Panc1 (cell line): ENCODE measurements at regions not wholly inside any gene's neighbourhood (a gene's known extent, or its start where the extent isn't known, plus 50 kb on each side); places are given as distances from the start of the nearest gene placed in this dataset.
"Not testable (repeated sequence)": the region's sequence is repeated elsewhere in the genome, so short reads cannot be mapped to it uniquely, and the experiment has no call there.

Source experiments
- ATAC-seq: fragments of 200-7000 bp; cut with Tn5 transposase; 2 replicates; pipeline ENCODE4 v1.9.1; 2020; ENCODE audit warnings: mild to moderate bottlenecking, moderate library complexity
- BruUV-seq: library from RNA; stranded (reverse); fragments of 400-500 nt; replicated peaks from 2 replicates; lab custom pipeline; 2021; lab: Mats Ljungman, UMichigan
- CTCF ChIA-PET: fragments of 300-600 bp; sonication (Branson Sonifier 250); formaldehyde crosslinking; loops from one replicate; lab custom pipeline; 2022; ENCODE audit warnings: antibody characterized with exemption; lab: Charles Lee
- POLR2A ChIA-PET: fragments of 300-600 bp; sonication (Branson Sonifier 250); formaldehyde crosslinking; loops from one replicate; lab custom pipeline; 2022; ENCODE audit warnings: antibody characterized with exemption; lab: Charles Lee
- DNase-seq: peaks from one replicate; pipeline ENCODE4 v3.0.0-alpha.2; 2010; ENCODE audit warnings: low read depth, low spot score
- H3K27ac ChIP-seq: 2 replicates; pipeline ENCODE4 v1.5.1; 2011; ENCODE audit warnings: mild to moderate bottlenecking, low read length, inconsistent platforms
- H3K27me3 ChIP-seq: fragments of 200-500 bp; sonication (Bioruptor generic); 2 replicates; pipeline ENCODE4 v1.6.0; 2014; ENCODE audit warnings: low read length, inconsistent platforms; ENCODE audit not compliant: control insufficient read depth, insufficient read depth
- H3K36me3 ChIP-seq: fragments of 200-500 bp; sonication (Bioruptor generic); 2 replicates; pipeline ENCODE4 v1.5.1; 2014; ENCODE audit warnings: inconsistent platforms, mild to moderate bottlenecking, low read length, moderate library complexity; ENCODE audit not compliant: control insufficient read depth, insufficient read depth
- H3K4me1 ChIP-seq: 2 replicates; pipeline ENCODE4 v1.5.1; 2011; ENCODE audit warnings: inconsistent platforms, mild to moderate bottlenecking, low read length, moderate library complexity; ENCODE audit not compliant: control insufficient read depth, insufficient read depth
- H3K4me3 ChIP-seq, 2 experiments: 2 replicates each; pipeline ENCODE4 v1.5.1; 2011 to 2012; ENCODE audit warnings: low read depth in 2 of 2, low read length in 2 of 2, mild to moderate bottlenecking in 2 of 2, inconsistent platforms in 1 of 2, moderate library complexity in 1 of 2
- H3K9me3 ChIP-seq: fragments of 200-500 bp; sonication (Bioruptor generic); 2 replicates; pipeline ENCODE4 v1.5.1; 2014; ENCODE audit warnings: low read depth, mild to moderate bottlenecking, inconsistent platforms, low read length, moderate library complexity; ENCODE audit not compliant: control insufficient read depth, insufficient read depth
- POLR2AphosphoS5 ChIP-seq: IDR thresholded peaks from 2 replicates; pipeline ENCODE4 v1.6.1; 2012; ENCODE audit warnings: mild to moderate bottlenecking, low read depth, low read length, moderate library complexity
- SIN3A ChIP-seq: IDR thresholded peaks from 2 replicates; pipeline ENCODE4 v1.6.1; 2012; ENCODE audit warnings: low read depth, mild to moderate bottlenecking, low read length, moderate library complexity, borderline replicate concordance; ENCODE audit not compliant: insufficient read depth
- TCF7L2 ChIP-seq: IDR thresholded peaks from 2 replicates; pipeline ENCODE4 v1.6.1; 2011; ENCODE audit warnings: mild to moderate bottlenecking, low read depth, low read length, inconsistent platforms
- in situ Hi-C: cut with HindIII; loops from 2 replicates; pipeline ENCODE4 v1.10.0; 2016; ENCODE audit warnings: low sequenced_read_pairs, low pct_unique_long_range_greater_than_20kb
- intact Hi-C: fragments of 100-400 bp; cut with micrococcal nuclease; formaldehyde crosslinking; loops from one replicate; pipeline ENCODE4 v1.10.0; 2022; ENCODE audit not compliant: unreplicated experiment
- TF ChIP-seq, protein P1 (sequence below), 2 experiments: IDR thresholded peaks; 2 replicates each; pipeline ENCODE4 v1.6.1; 2011 to 2012; ENCODE audit warnings: low read depth in 2 of 2, control low read depth in 1 of 2, low read length in 1 of 2, mild to moderate bottlenecking in 1 of 2, moderate library complexity in 1 of 2; ENCODE audit not compliant: insufficient read depth in 1 of 2
- TF ChIP-seq, protein P2 (sequence below): fragments of 450-650 bp; IDR thresholded peaks from 2 replicates; pipeline ENCODE4 v1.5.1; 2017; ENCODE audit warnings: mild to moderate bottlenecking

DNA sequence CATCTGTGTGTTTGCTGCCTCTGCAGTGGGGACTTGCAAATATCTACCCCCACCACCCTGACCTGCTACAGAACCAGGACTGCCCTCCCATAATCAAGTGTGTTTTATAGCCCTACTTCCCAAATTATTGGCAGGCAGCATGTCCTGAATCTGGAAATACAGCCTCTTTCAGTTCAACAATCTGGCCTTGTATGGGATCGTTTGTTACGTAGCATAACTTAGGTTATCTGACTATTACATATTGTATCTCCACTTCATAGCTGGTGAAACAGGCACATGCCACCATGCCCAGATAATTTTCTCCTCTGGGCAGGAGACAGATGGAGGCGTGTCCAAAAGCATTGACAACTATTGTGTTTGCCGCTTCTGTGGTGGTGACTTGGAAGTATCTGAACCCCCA is 66.7 kb upstream of the ADGRL1 start:
- ATAC-seq, result no peak
- Histone ChIP-seq H3K4me1 (no peaks in the 10 kb centered on the region), H3K27ac (no peak overlapping the region), H3K27me3 (no peaks in the 10 kb centered on the region), H3K4me3 (no peak overlapping the region), H3K9me3 (no peaks in the 10 kb centered on the region), H3K36me3 (no peaks in the 10 kb centered on the region)
- ChIA-PET POLR2A (interaction anchor here (0.5 kb wide), 1 partner anchor 142 kb away, joined by 6 read pairs; no protein-coding TSS in a partner anchor), CTCF (no interaction called here)
- no peak for DNase-seq
- no peak for TF ChIP-seq SIN3A
- TF ChIP-seq, protein P1, sequence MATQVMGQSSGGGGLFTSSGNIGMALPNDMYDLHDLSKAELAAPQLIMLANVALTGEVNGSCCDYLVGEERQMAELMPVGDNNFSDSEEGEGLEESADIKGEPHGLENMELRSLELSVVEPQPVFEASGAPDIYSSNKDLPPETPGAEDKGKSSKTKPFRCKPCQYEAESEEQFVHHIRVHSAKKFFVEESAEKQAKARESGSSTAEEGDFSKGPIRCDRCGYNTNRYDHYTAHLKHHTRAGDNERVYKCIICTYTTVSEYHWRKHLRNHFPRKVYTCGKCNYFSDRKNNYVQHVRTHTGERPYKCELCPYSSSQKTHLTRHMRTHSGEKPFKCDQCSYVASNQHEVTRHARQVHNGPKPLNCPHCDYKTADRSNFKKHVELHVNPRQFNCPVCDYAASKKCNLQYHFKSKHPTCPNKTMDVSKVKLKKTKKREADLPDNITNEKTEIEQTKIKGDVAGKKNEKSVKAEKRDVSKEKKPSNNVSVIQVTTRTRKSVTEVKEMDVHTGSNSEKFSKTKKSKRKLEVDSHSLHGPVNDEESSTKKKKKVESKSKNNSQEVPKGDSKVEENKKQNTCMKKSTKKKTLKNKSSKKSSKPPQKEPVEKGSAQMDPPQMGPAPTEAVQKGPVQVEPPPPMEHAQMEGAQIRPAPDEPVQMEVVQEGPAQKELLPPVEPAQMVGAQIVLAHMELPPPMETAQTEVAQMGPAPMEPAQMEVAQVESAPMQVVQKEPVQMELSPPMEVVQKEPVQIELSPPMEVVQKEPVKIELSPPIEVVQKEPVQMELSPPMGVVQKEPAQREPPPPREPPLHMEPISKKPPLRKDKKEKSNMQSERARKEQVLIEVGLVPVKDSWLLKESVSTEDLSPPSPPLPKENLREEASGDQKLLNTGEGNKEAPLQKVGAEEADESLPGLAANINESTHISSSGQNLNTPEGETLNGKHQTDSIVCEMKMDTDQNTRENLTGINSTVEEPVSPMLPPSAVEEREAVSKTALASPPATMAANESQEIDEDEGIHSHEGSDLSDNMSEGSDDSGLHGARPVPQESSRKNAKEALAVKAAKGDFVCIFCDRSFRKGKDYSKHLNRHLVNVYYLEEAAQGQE (IDR thresholded peaks at IDR 0.05; ENCODE audit: insufficient read depth in 1 of 2, low read depth in 2 of 2, low read length in 1 of 2), result no peak
- no peak for TF ChIP-seq POLR2AphosphoS5
- TF ChIP-seq TCF7L2, result no peak
- TF ChIP-seq, protein P2, sequence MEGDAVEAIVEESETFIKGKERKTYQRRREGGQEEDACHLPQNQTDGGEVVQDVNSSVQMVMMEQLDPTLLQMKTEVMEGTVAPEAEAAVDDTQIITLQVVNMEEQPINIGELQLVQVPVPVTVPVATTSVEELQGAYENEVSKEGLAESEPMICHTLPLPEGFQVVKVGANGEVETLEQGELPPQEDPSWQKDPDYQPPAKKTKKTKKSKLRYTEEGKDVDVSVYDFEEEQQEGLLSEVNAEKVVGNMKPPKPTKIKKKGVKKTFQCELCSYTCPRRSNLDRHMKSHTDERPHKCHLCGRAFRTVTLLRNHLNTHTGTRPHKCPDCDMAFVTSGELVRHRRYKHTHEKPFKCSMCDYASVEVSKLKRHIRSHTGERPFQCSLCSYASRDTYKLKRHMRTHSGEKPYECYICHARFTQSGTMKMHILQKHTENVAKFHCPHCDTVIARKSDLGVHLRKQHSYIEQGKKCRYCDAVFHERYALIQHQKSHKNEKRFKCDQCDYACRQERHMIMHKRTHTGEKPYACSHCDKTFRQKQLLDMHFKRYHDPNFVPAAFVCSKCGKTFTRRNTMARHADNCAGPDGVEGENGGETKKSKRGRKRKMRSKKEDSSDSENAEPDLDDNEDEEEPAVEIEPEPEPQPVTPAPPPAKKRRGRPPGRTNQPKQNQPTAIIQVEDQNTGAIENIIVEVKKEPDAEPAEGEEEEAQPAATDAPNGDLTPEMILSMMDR, result no peak
- BruUV-seq, result no TSS peak
- intact Hi-C loops, result no loop called here
- in situ Hi-C loops, result no loop called here

DNA sequence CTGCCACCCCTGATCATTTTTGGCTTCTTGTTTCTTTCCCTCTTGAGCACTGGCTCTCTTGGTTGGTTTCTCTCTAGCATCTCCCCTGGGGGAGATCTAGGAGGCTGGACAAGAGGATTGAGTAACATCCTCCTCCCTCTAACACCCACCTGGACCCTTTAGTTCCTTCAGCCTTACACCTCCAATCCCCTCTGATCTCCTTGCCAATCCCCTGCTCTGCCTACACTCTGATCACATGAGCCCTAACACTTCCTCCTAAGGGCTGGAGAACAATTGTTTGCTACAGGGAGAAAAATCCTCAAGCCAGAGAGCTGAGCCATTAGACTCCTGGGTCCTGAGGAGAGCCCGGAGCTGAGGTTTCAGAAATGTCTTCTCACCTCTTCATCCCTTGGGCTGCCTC is 65.9 kb upstream of the ADGRL1 start:
- H3K27ac ChIP-seq, result no peak overlapping the region
- no peak overlapping the region for H3K4me3 ChIP-seq
- no peaks in the 10 kb centered on the region for H3K9me3 ChIP-seq
- ChIA-PET POLR2A (no interaction called here), CTCF (interaction anchor here (0.7 kb wide), 1 partner anchor 208 kb away, joined by 9 read pairs; no protein-coding TSS in a partner anchor)
- in situ Hi-C loops (no loop called here), intact Hi-C loops (no loop called here)
- ATAC-seq, result no peak
- DNase-seq, result no peak
- no peaks in the 10 kb centered on the region for H3K27me3 ChIP-seq
- no peaks in the 10 kb centered on the region for H3K36me3 ChIP-seq
- TF ChIP-seq TCF7L2 (no peak), SIN3A (no peak), POLR2AphosphoS5 (no peak)
- TF ChIP-seq, protein P2, result no peak
- TF ChIP-seq, protein P1 (IDR thresholded peaks at IDR 0.05; ENCODE audit: insufficient read depth in 1 of 2, low read depth in 2 of 2, low read length in 1 of 2), result no peak
- BruUV-seq, result no TSS peak
- H3K4me1 ChIP-seq, result no peaks in the 10 kb centered on the region

DNA sequence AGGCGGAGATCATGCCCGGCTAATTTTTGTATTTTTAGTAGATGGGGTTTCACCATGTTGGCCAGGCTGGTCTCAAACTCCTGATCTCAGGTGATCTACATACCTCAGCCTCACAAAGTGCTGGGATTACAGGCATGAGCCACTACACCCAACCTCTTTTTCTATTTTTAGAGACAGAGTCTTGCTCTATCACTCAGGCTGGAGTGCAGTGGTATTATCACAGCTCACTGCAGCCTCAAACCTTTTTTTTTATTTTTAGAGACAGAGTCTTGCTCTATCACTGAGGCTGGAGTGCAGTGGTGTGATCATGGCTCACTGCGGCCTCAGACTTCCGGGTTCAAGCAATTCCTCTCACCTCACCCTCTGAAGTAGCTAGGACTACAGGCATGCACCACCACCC is 64.6 kb upstream of the ADGRL1 start:
- H3K27ac ChIP-seq, DNase-seq, H3K4me3 ChIP-seq, H3K36me3 ChIP-seq, H3K27me3 ChIP-seq, H3K9me3 ChIP-seq, in situ Hi-C loops, BruUV-seq, intact Hi-C loops, H3K4me1 ChIP-seq, ATAC-seq: not testable (repeated sequence)
- CTCF ChIA-PET, result interaction anchor here (0.7 kb wide), 1 partner anchor 52 kb away, joined by 3 read pairs; no protein-coding TSS in a partner anchor
- POLR2A ChIA-PET, result interaction anchor here (0.6 kb wide), 1 partner anchor 8 kb away, joined by 12 read pairs; no protein-coding TSS in a partner anchor
